ENCODE measurements at regions not wholly inside any gene's neighbourhood (a gene's known extent, or its start where the extent isn't known, plus 50 kb on each side); places are given as distances from the start of the nearest gene placed in this dataset.

DNA sequence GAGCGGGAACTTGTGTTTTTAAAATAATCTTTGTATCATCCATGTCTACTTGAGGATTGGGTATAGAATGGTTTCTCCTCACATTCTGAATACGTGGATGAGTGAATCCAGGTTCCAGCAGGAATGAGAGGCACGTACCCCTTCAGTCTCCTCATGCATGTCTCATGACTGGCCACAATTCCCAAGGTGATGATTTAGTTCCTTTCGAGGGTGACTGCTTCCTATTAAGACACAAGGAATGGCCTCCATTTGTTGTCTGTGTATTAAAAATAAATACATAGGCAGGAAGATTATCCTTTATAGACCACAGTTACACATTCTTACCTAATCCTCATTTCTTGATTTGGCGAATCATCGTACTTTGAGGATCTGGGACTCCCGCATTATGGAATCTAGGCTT, 217.0 kb upstream of the LRIG1 start:
- no peak overlapping the region for H3K4me3 ChIP-seq (ENCODE audit: low read depth, low read length)
- TF ChIP-seq, protein P1, sequence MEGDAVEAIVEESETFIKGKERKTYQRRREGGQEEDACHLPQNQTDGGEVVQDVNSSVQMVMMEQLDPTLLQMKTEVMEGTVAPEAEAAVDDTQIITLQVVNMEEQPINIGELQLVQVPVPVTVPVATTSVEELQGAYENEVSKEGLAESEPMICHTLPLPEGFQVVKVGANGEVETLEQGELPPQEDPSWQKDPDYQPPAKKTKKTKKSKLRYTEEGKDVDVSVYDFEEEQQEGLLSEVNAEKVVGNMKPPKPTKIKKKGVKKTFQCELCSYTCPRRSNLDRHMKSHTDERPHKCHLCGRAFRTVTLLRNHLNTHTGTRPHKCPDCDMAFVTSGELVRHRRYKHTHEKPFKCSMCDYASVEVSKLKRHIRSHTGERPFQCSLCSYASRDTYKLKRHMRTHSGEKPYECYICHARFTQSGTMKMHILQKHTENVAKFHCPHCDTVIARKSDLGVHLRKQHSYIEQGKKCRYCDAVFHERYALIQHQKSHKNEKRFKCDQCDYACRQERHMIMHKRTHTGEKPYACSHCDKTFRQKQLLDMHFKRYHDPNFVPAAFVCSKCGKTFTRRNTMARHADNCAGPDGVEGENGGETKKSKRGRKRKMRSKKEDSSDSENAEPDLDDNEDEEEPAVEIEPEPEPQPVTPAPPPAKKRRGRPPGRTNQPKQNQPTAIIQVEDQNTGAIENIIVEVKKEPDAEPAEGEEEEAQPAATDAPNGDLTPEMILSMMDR (IDR thresholded peaks at IDR 0.05; ENCODE audit: borderline replicate concordance, insufficient read depth, low read depth, low read length) = no peak

DNA sequence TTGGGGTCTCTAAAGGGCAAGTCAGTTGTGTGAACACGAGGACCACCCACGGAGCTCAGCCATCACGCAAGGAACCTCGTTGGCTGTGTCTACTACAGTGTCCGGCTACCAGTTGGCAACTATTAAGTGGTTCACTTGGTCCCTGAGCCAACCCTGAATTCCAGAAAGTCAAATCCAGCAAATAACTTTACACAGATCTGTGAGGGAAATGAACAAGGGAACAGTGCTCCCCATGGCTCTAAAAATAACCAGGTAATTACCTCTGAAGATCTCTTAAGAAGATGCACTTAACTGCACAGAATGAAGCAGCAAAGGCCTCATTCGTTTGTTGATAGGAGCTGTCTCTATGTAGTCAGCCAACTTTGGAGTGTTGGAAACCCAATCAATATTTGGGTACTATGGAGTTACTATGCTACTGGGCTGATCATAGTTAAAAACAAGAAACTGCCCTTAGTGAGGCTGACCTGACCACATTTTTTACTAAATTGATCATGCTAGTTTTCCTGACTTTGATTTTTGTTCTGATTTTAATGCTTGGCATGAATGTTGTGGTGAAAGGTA, 219.1 kb upstream of the LRIG1 start:
- TF ChIP-seq, protein P1 (IDR thresholded peaks at IDR 0.05; ENCODE audit: borderline replicate concordance, insufficient read depth, low read depth, low read length) = no peak

DNA sequence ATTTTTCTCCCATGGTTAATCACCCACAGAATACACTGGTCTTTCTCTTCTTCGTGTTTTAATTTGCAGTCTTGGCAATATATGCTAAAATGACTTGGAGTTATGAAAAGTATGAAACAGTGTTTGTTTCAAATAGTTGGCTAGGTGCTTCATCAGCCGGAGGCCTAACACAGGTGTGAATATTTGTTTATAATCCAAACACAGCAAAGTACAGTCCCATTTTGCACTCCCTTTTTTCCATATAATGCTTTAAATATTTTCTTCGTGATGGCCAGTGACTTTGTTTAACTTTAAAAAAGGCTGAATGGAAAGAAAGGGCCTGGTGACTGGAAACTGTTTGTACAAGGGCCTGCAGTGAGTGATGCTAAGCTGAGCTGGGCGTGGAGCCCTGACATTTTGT, 219.7 kb upstream of the LRIG1 start:
- TF ChIP-seq, protein P1 (IDR thresholded peaks at IDR 0.05; ENCODE audit: borderline replicate concordance, insufficient read depth, low read depth, low read length) = no peak
- H3K4me3 ChIP-seq (ENCODE audit: low read depth, low read length) = no peak overlapping the region

More for the DNA sequence above, 219.1 kb upstream of the LRIG1 start:
- no peak overlapping the region for H3K4me3 ChIP-seq (ENCODE audit: low read depth, low read length)

DNA sequence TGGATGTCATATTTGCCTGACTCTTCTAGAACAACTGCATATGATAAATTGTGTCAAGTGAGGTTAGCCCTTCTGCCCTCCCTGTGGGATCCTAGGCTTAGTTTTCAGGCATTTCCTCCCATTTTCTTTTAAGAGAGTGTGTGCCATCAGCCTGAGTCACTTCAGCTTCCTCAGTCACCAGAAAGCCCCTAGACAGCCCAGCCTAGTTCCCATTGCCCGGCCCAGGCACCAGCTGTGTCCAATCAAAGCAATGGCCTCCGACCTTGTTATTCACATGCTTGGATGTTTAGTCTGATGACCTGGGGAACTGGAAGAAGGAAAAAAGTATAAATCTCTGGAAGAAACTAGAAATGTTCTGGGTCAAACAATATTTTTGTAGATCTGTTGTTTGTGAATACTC, 221.9 kb upstream of the LRIG1 start:
- no peak overlapping the region for H3K4me3 ChIP-seq (ENCODE audit: low read depth, low read length)
- TF ChIP-seq, protein P1 (IDR thresholded peaks at IDR 0.05; ENCODE audit: borderline replicate concordance, insufficient read depth, low read depth, low read length) = no peak

DNA sequence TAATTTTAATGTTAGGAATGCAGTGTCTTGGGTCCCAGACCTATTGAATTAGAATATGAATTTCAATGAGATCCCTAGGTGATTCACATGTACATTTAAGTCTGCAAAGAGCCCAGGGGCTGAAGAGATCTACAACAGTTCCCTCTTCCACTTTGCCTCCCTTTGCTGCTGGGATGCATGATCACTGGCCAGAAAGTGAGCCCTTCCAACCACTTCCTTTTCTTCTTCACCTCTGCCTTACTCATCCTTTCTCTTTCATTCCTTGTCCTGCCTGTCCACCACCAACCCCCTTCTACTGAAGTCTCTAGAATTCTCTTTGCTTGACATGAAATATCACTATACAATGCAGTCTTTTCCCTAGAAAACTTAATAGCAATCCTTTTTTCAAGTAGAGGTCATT, 222.4 kb upstream of the LRIG1 start:
- no peak overlapping the region for H3K4me3 ChIP-seq (ENCODE audit: low read depth, low read length)
- TF ChIP-seq, protein P1 (IDR thresholded peaks at IDR 0.05; ENCODE audit: borderline replicate concordance, insufficient read depth, low read depth, low read length) = no peak

DNA sequence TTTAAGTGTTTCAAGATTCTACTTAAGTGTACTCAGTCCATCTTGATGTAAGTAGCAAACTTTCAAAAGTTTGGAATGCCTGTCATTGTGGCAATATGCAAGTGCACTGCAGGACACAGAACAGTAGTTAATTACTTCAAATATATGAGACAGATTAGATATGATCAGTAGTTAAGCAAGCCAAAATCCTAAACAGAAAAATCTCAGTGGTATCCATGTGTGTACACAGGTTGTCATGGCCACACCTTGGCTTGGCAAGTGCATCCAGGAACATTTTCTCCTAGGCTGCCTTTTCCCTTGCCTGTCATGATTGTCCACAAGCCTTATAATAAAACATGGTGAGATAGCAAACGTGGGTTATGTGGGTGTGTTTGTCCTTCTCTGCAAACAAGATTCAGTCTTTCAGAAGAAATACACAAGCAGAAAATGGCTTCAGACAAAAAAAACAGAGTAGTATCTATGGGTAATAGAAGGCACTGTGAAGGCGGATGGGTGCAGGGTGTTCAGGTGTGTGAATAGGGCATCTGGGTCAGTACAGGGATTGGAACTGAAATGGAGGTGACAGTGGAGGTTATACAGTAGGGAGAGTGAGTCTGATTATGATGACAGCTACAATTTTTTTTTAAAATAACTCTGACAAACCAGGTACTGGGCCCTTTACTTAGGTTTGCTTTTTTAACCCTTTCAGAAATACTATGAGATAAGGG, 229.0 kb upstream of the LRIG1 start:
- TF ChIP-seq, protein P1 (IDR thresholded peaks at IDR 0.05; ENCODE audit: borderline replicate concordance, insufficient read depth, low read depth, low read length) = no peak
- no peak overlapping the region for H3K4me3 ChIP-seq (ENCODE audit: low read depth, low read length)

Data from GM12875 (cell line).